ENCODE measurements at regions not wholly inside any gene's neighbourhood (a gene's known extent, or its start where the extent isn't known, plus 50 kb on each side); places are given as distances from the start of the nearest gene placed in this dataset.

DNA sequence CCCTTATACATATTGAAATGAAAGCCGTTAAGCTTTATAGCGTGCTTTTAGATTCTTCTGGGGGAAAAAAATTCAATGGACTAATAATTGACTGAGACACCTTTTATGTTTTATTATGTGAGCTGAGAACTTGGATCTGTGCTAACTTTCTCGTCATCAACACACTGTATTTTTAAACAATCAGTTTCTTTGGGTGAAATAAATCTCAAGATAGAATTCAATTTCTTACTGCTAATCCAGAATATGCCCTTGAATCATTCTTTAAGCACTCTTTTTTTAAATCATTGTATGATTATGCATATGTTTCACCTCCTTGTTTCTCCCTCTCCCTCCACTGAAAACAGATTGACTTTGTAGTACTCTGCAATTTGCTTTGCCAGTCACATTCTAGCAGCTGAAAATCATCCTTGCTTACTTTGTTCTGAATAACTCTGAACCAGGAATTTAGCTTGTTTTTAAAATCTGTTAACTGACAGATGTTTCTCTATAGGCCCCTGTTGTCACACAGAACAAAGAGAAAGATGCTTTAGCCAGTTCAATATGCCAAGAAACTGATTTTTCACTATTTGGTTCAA lies 81.5 kb downstream of the SLIT2 start:
- TF ChIP-seq TAF1 (IDR thresholded peaks at IDR 0.05; ENCODE audit: low read depth) (no peak), TEAD4 (IDR thresholded peaks at IDR 0.05) (no peak), EP300 (IDR thresholded peaks at IDR 0.05; ENCODE audit: borderline replicate concordance) (no peak), TCF12 (IDR thresholded peaks at IDR 0.05; ENCODE audit: low read depth) (no peak), YY1 (IDR thresholded peaks at IDR 0.05; ENCODE audit: low read depth) (no peak), CREB1 (IDR thresholded peaks at IDR 0.05; ENCODE audit: low read depth) (no peak), EGR1 (IDR thresholded peaks at IDR 0.05) (no peak), RAD21 (IDR thresholded peaks at IDR 0.05; ENCODE audit: low read depth) (no peak), CEBPB (IDR thresholded peaks at IDR 0.05) (no peak), NFIC (IDR thresholded peaks at IDR 0.05) (no peak)
- TF ChIP-seq, protein P1, sequence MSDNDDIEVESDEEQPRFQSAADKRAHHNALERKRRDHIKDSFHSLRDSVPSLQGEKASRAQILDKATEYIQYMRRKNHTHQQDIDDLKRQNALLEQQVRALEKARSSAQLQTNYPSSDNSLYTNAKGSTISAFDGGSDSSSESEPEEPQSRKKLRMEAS (IDR thresholded peaks at IDR 0.05) = no peak
- TF ChIP-seq, protein P2, sequence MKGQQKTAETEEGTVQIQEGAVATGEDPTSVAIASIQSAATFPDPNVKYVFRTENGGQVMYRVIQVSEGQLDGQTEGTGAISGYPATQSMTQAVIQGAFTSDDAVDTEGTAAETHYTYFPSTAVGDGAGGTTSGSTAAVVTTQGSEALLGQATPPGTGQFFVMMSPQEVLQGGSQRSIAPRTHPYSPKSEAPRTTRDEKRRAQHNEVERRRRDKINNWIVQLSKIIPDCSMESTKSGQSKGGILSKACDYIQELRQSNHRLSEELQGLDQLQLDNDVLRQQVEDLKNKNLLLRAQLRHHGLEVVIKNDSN (IDR thresholded peaks at IDR 0.05) = no peak
- TF ChIP-seq, protein P3, sequence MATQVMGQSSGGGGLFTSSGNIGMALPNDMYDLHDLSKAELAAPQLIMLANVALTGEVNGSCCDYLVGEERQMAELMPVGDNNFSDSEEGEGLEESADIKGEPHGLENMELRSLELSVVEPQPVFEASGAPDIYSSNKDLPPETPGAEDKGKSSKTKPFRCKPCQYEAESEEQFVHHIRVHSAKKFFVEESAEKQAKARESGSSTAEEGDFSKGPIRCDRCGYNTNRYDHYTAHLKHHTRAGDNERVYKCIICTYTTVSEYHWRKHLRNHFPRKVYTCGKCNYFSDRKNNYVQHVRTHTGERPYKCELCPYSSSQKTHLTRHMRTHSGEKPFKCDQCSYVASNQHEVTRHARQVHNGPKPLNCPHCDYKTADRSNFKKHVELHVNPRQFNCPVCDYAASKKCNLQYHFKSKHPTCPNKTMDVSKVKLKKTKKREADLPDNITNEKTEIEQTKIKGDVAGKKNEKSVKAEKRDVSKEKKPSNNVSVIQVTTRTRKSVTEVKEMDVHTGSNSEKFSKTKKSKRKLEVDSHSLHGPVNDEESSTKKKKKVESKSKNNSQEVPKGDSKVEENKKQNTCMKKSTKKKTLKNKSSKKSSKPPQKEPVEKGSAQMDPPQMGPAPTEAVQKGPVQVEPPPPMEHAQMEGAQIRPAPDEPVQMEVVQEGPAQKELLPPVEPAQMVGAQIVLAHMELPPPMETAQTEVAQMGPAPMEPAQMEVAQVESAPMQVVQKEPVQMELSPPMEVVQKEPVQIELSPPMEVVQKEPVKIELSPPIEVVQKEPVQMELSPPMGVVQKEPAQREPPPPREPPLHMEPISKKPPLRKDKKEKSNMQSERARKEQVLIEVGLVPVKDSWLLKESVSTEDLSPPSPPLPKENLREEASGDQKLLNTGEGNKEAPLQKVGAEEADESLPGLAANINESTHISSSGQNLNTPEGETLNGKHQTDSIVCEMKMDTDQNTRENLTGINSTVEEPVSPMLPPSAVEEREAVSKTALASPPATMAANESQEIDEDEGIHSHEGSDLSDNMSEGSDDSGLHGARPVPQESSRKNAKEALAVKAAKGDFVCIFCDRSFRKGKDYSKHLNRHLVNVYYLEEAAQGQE (IDR thresholded peaks at IDR 0.05; ENCODE audit: low read depth) = no peak
